ENCODE measurements at regions not wholly inside any gene's neighbourhood (a gene's known extent, or its start where the extent isn't known, plus 50 kb on each side); places are given as distances from the start of the nearest gene placed in this dataset.

GRCh38 chr2:175404839-175405238 is 223.3 kb upstream of the ATP5MC3 start:
- no peak for ATAC-seq (ENCODE audit: low FRiP score in 2 of 2)
- 69 to 78% methylated on average over 1 of the region's 1 CpG for WGBS, 2 donors

GRCh38 chr2:175403599-175404221 is 222.2 kb upstream of the ATP5MC3 start:
- no peak for TF ChIP-seq CTCF (IDR thresholded peaks at IDR 0.05)
- no peak for TF ChIP-seq POLR2A (IDR thresholded peaks at IDR 0.05)
- no peak for TF ChIP-seq POLR2AphosphoS5 (IDR thresholded peaks at IDR 0.05)
- TF ChIP-seq EP300 (IDR thresholded peaks at IDR 0.05), result no peak
- ATAC-seq (ENCODE audit: low FRiP score in 2 of 2) (no peak), DNase-seq (no peak)
- Histone ChIP-seq H3K27me3 (no peaks in the 10 kb centered on the region), H3K4me1 (no peaks in the 10 kb centered on the region), H3K27ac (no peak overlapping the region), H3K9me3 (no peaks in the 10 kb centered on the region), H3K36me3 (no peaks in the 10 kb centered on the region), H3K4me3 (no peak overlapping the region)
- WGBS, 2 donors, result 73 to 85% methylated on average over 1 of the region's 1 CpG

More at GRCh38 chr2:175404839-175405238, 223.3 kb upstream of the ATP5MC3 start:
- H3K27me3 ChIP-seq, result no peaks in the 10 kb centered on the region
- H3K36me3 ChIP-seq, result no peaks in the 10 kb centered on the region
- no peaks in the 10 kb centered on the region for H3K9me3 ChIP-seq
- no peak for TF ChIP-seq EP300 (IDR thresholded peaks at IDR 0.05)
- TF ChIP-seq CTCF (IDR thresholded peaks at IDR 0.05), result no peak
- TF ChIP-seq POLR2AphosphoS5 (IDR thresholded peaks at IDR 0.05), result no peak
- no peak for TF ChIP-seq POLR2A (IDR thresholded peaks at IDR 0.05)
- no peak for DNase-seq
- no peak overlapping the region for H3K27ac ChIP-seq
- H3K4me3 ChIP-seq, result no peak overlapping the region
- H3K4me1 ChIP-seq, result no peaks in the 10 kb centered on the region

GRCh38 chr2:175402571-175402970 is 221.1 kb upstream of the ATP5MC3 start:
- Histone ChIP-seq H3K4me3 (no peak overlapping the region), H3K27ac (no peak overlapping the region), H3K4me1 (no peaks in the 10 kb centered on the region), H3K9me3 (no peaks in the 10 kb centered on the region), H3K36me3 (no peaks in the 10 kb centered on the region), H3K27me3 (no peaks in the 10 kb centered on the region)
- no peak for DNase-seq
- no peak for TF ChIP-seq POLR2A (IDR thresholded peaks at IDR 0.05)
- no peak for TF ChIP-seq CTCF (IDR thresholded peaks at IDR 0.05)
- TF ChIP-seq EP300 (IDR thresholded peaks at IDR 0.05), result no peak
- TF ChIP-seq POLR2AphosphoS5 (IDR thresholded peaks at IDR 0.05), result no peak
- no peak for ATAC-seq (ENCODE audit: low FRiP score in 2 of 2)
- 59 to 64% methylated on average over 2 of the region's 2 CpGs for WGBS, 2 donors

GRCh38 chr2:175401956-175402469 is 220.5 kb upstream of the ATP5MC3 start:
- WGBS, 2 donors, result 85 to 91% methylated on average over 3 of the region's 3 CpGs
- H3K4me3 ChIP-seq, result no peak overlapping the region
- no peaks in the 10 kb centered on the region for H3K36me3 ChIP-seq
- ATAC-seq (ENCODE audit: low FRiP score in 2 of 2) (no peak), DNase-seq (no peak)
- H3K4me1 ChIP-seq, result no peaks in the 10 kb centered on the region
- TF ChIP-seq EP300 (IDR thresholded peaks at IDR 0.05) (no peak), POLR2AphosphoS5 (IDR thresholded peaks at IDR 0.05) (no peak), CTCF (IDR thresholded peaks at IDR 0.05) (no peak), POLR2A (IDR thresholded peaks at IDR 0.05) (no peak)
- no peaks in the 10 kb centered on the region for H3K9me3 ChIP-seq
- H3K27ac ChIP-seq, result no peak overlapping the region
- H3K27me3 ChIP-seq, result no peaks in the 10 kb centered on the region

- Histone ChIP-seq H3K9me3 (no peaks in the 10 kb centered on the region), H3K4me1 (no peaks in the 10 kb centered on the region), H3K36me3 (no peaks in the 10 kb centered on the region), H3K27ac (no peak overlapping the region), H3K4me3 (no peak overlapping the region), H3K27me3 (no peaks in the 10 kb centered on the region)
- 75 to 84% methylated on average over 6 of the region's 6 CpGs for WGBS, 2 donors
- ATAC-seq (ENCODE audit: low FRiP score in 2 of 2), result no peak
- no peak for DNase-seq
- TF ChIP-seq CTCF (IDR thresholded peaks at IDR 0.05), result no peak
- no peak for TF ChIP-seq POLR2AphosphoS5 (IDR thresholded peaks at IDR 0.05)
- no peak for TF ChIP-seq EP300 (IDR thresholded peaks at IDR 0.05)
- no peak for TF ChIP-seq POLR2A (IDR thresholded peaks at IDR 0.05)
These were observed 219.5 kb upstream of the ATP5MC3 start for GRCh38 chr2:175400975-175401374.
